ENCODE measurements at regions not wholly inside any gene's neighbourhood (a gene's known extent, or its start where the extent isn't known, plus 50 kb on each side); places are given as distances from the start of the nearest gene placed in this dataset.

GRCh38 chr20:60142587-60142986 lies 184.4 kb downstream of the CDH26 start:
- DNase-seq (no peak), ATAC-seq (ENCODE audit: low read depth) (no peak)
- no peak overlapping the region for H4K8ac ChIP-seq (ENCODE audit: low read depth in 2 of 2, low read length in 2 of 2)
- H3K36me3 ChIP-seq (ENCODE audit: control insufficient read depth, insufficient read depth, low read length), result no peaks in the 10 kb centered on the region
- no peaks in the 10 kb centered on the region for H3K9me1 ChIP-seq (ENCODE audit: insufficient read depth, low read length)
- H3K4me3 ChIP-seq (ENCODE audit: insufficient read depth, low read depth, low read length), result no peak overlapping the region
- H3K27me3 ChIP-seq (ENCODE audit: control insufficient read depth, insufficient read depth, low read length), result no peaks in the 10 kb centered on the region
- no peak overlapping the region for H4K91ac ChIP-seq (ENCODE audit: insufficient read depth, low read depth, low read length)
- H3K4me1 ChIP-seq (ENCODE audit: control insufficient read depth, insufficient read depth, low read length), result no peaks in the 10 kb centered on the region
- no peak overlapping the region for H2AFZ ChIP-seq (replicated peaks; ENCODE audit: low read length, poor library complexity)
- H3K14ac ChIP-seq (replicated peaks; ENCODE audit: low read depth, low read length), result no peak overlapping the region
- H3K23ac ChIP-seq (ENCODE audit: low read depth, low read length), result no peak overlapping the region
- no peak overlapping the region for H3K18ac ChIP-seq (ENCODE audit: low read depth, low read length)
- no peak overlapping the region for H2BK15ac ChIP-seq (ENCODE audit: low read depth, low read length)
- H4K20me1 ChIP-seq (ENCODE audit: insufficient read depth, low read length), result no peaks in the 10 kb centered on the region
- WGBS, 2 experiments (ENCODE audit: extremely low coverage in 2 of 2, insufficient read length in 1 of 2), result no CpG with 5 or more reads among the region's 1 CpG
- H2AK9ac ChIP-seq (replicated peaks; ENCODE audit: low read depth, low read length, poor library complexity), result no peak overlapping the region
- H3K4me2 ChIP-seq (ENCODE audit: low read depth, low read length), result no peak overlapping the region
- ChIA-PET POLR2A (ENCODE audit: unreplicated experiment) (no interaction called here), CTCF (no interaction called here)
- no peak overlapping the region for H2BK120ac ChIP-seq (ENCODE audit: low read depth, low read length)
- intact Hi-C loops (cut with micrococcal nuclease) (no loop called here), in situ Hi-C loops (cut with MboI; ENCODE audit: low sequenced_read_pairs) (no loop called here), dilution Hi-C loops (cut with HindIII; ENCODE audit: low sequenced_read_pairs, unreplicated experiment) (no loop called here)
- no peak overlapping the region for H4K5ac ChIP-seq (ENCODE audit: low read depth, low read length)
- no peak overlapping the region for H2BK20ac ChIP-seq (ENCODE audit: low read depth, low read length)
- H3K56ac ChIP-seq (ENCODE audit: extremely low read depth, insufficient read depth, low read length), result no peak overlapping the region
- H3K9ac ChIP-seq (ENCODE audit: low read depth, low read length), result no peak overlapping the region
- H3K4ac ChIP-seq (ENCODE audit: low read depth, low read length), result no peak overlapping the region
- no TSS peak for BruUV-seq (replicated peaks)
- no peaks in the 10 kb centered on the region for H3K79me1 ChIP-seq (ENCODE audit: low read depth in 1 of 2, low read length in 2 of 2)
- H2BK5ac ChIP-seq (ENCODE audit: low read depth, low read length, poor library complexity, severe bottlenecking), result no peak overlapping the region
- TF ChIP-seq CEBPB (IDR thresholded peaks at IDR 0.05; ENCODE audit: low read depth, low read length) (no peak), MAFK (IDR thresholded peaks at IDR 0.05; ENCODE audit: low read depth, low read length) (no peak), SMC3 (IDR thresholded peaks at IDR 0.05; ENCODE audit: low read depth, low read length) (no peak), CTCF (conservative IDR thresholded peaks at IDR 0.05; ENCODE audit: low read depth, low read length) (no peak), ELK1 (IDR thresholded peaks at IDR 0.05; ENCODE audit: borderline replicate concordance, low read depth, low read length) (no peak), CHD1 (IDR thresholded peaks at IDR 0.05; ENCODE audit: low read depth, low read length) (no peak)
- H3K27ac ChIP-seq (ENCODE audit: insufficient read depth, low read length), result no peak overlapping the region
- no peak overlapping the region for H2AK5ac ChIP-seq (ENCODE audit: low read depth, low read length)
- H3K9me3 ChIP-seq (ENCODE audit: control insufficient read depth, insufficient read depth, low read length), result no peaks in the 10 kb centered on the region
